C4-2B (cell line): ENCODE measurements at regions not wholly inside any gene's neighbourhood (a gene's known extent, or its start where the extent isn't known, plus 50 kb on each side); places are given as distances from the start of the nearest gene placed in this dataset.

ENCODE experiments used
- H3K27ac ChIP-seq: fragments of 450-650 bp; 2 replicates; pipeline ENCODE4 v1.5.1; 2017
- CTCF ChIP-seq: fragments of 450-650 bp; conservative IDR thresholded peaks from 2 replicates; pipeline ENCODE4 v1.5.1; 2017; ENCODE audit warnings: mild to moderate bottlenecking
- ZFX ChIP-seq: fragments of 450-650 bp; IDR thresholded peaks from 2 replicates; pipeline ENCODE4 v1.6.1; 2017

- TF ChIP-seq ZFX (no peak), CTCF (no peak)
Measured at GRCh38 chr6:53984581-53984980, 126.7 kb upstream of the MLIP start.

GRCh38 chr6:53985366-53985765 is 125.9 kb upstream of the MLIP start:
- TF ChIP-seq ZFX (no peak), CTCF (no peak)
- no peak overlapping the region for H3K27ac ChIP-seq

More at GRCh38 chr6:53984581-53984980, 126.7 kb upstream of the MLIP start:
- H3K27ac ChIP-seq = no peak overlapping the region

GRCh38 chr6:53986165-53986720 is 125.0 kb upstream of the MLIP start:
- TF ChIP-seq CTCF (peak; percentile 83), ZFX (no peak)
- H3K27ac ChIP-seq = no peak overlapping the region

DNA sequence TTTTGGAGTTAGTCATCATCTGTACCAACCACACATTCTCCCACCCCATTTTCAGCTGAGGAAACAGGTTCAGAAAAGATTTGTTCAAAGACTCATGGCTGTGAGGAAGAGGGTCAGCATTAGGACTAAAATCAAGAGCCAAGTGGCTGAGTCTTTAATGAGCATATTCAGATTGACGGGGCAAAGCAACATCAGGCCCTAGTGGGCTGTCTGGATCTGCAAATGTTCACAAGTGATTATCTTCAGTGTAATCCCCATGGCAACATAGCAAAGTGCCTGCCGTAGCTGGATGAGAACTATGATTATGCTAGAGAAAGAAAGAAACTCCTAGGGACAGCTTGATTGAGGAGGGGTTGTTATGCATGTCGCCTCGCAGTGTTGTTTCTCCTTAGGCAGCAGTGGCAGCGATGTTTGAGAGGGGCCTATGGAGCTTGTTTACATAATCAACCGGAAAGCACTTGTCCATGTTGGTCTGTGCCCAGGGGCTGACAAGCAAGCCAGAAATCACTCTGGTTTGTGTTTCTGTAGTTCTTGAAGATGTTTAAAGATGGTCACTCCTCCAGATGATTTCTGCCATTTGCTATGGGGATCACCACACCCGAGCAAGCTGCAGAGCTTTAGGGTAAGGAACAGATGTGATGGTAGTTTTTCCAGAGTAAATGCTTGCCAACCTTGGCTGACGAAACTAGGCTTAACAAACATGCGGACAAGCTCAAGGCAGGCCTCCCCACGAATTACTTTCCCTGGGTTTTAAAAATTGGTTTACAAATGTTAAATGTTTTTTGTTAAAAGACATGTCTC is 124.3 kb upstream of the MLIP start:
- TF ChIP-seq CTCF = no peak
- TF ChIP-seq ZFX = no peak
- no peak overlapping the region for H3K27ac ChIP-seq

DNA sequence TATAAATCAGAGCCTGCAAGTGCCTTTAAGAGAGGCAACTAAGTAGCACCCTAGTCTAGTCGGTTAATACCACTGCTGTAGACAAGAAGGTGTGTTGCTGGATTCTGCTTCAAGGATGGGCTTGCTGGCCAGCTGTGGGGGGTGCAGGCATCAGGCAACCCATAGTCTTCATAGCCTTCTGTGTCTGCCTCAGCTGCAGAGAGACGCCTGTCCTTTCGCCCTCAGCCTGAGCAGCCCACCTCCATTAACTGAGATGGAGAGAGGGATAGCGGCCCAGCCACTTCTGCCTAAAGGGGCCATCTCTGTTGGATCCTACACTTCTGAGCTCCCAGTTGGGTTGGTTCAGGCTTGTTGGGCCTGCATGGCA is 123.7 kb upstream of the MLIP start:
- no peak for TF ChIP-seq CTCF
- no peak for TF ChIP-seq ZFX
- H3K27ac ChIP-seq = no peak overlapping the region

- no peak for TF ChIP-seq ZFX
- no peak for TF ChIP-seq CTCF
Measured at GRCh38 chr6:53989504-53989903, 121.7 kb upstream of the MLIP start.

GRCh38 chr6:53992522-53992921 is 118.7 kb upstream of the MLIP start:
- TF ChIP-seq CTCF (peak; percentile 4; the same call in 1 of the 2 replicates), ZFX (no peak)
- no peak overlapping the region for H3K27ac ChIP-seq

More at GRCh38 chr6:53989504-53989903, 121.7 kb upstream of the MLIP start:
- H3K27ac ChIP-seq = no peak overlapping the region
